ENCODE measurements at regions not wholly inside any gene's neighbourhood (a gene's known extent, or its start where the extent isn't known, plus 50 kb on each side); places are given as distances from the start of the nearest gene placed in this dataset.
"Not testable (repeated sequence)": the region's sequence is repeated elsewhere in the genome, so short reads cannot be mapped to it uniquely, and the experiment has no call there.

GRCh38 chr10:63827018-63827417 lies 305.8 kb downstream of the REEP3 start:
- TF ChIP-seq CTCF, POLR2AphosphoS5, POLR2A (IDR thresholded peaks at IDR 0.05): not testable (repeated sequence)
